K562 (cell line): ENCODE measurements at regions not wholly inside any gene's neighbourhood (a gene's known extent, or its start where the extent isn't known, plus 50 kb on each side); places are given as distances from the start of the nearest gene placed in this dataset.

ENCODE experiments used
- ATAC-seq: fragments of 200-7000 bp; cut with Tn5 transposase; 3 replicates; pipeline ENCODE4 v1.9.1; 2020; ENCODE audit warnings: moderate library complexity
- BruUV-seq: library from RNA; stranded (reverse); fragments of 400-500 nt; replicated peaks from 2 replicates; lab custom pipeline; 2021; lab: Mats Ljungman, UMichigan
- CTCF ChIA-PET: fragments of 300-600 bp; formaldehyde crosslinking; extraction: SDS; loops from one replicate; lab custom pipeline; 2021; ENCODE audit warnings: low intra/inter-chr PET ratio; lab: Yijun Ruan, JAX
- POLR2A ChIA-PET: fragments of 300-600, 350-650 bp; sonication (Branson Sonifier 250); formaldehyde crosslinking; extraction: SDS; loops from one replicate; lab custom pipeline; 2021; ENCODE audit warnings: antibody characterized with exemption, inconsistent platforms; lab: Yijun Ruan, JAX
- DNase-seq, 4 experiments: peaks; one replicate each; pipeline versions ENCODE4 v3.0.0 to v3.0.0-alpha.2; 2011 to 2018; ENCODE audit warnings: low spot score in 3 of 4, mixed read lengths in 3 of 4; ENCODE audit errors: extremely low read depth in 1 of 4
- FAIRE-seq: peaks from 2 replicates; lab custom pipeline; 2011; peaks lifted over from hg19 to GRCh38; lab: Jason Lieb, UNC
- H2AFZ ChIP-seq: 2 replicates; pipeline ENCODE4 v1.6.0; 2011; ENCODE audit warnings: low read depth, low read length, control low read depth, inconsistent platforms
- H3K27ac ChIP-seq: fragments of 200-600 bp; 3 replicates; pipeline ENCODE4 v1.8.0; 2011; ENCODE audit warnings: low read depth, mild to moderate bottlenecking, control low read depth, inconsistent platforms, low read length, moderate library complexity, mixed read lengths; ENCODE audit errors: extremely low read depth
- H3K27me3 ChIP-seq, 2 experiments: fragments of 300-600 bp in 1 of 2; 2 replicates in 1 of 2; 3 replicates in 1 of 2; pipeline versions ENCODE4 v1.6.0 to v1.8.0; 2011; ENCODE audit warnings: inconsistent platforms in 2 of 2, low read length in 2 of 2, mild to moderate bottlenecking in 1 of 2, mixed read lengths in 1 of 2, moderate library complexity in 1 of 2; ENCODE audit not compliant: control insufficient read depth in 2 of 2, insufficient read depth in 2 of 2
- H3K36me3 ChIP-seq: fragments of 300-600 bp; 3 replicates; pipeline ENCODE4 v1.8.0; 2011; ENCODE audit warnings: mild to moderate bottlenecking, low read length, inconsistent platforms; ENCODE audit not compliant: control insufficient read depth, insufficient read depth
- H3K4me1 ChIP-seq, 2 experiments: fragments of 200-600 bp in 1 of 2; replicated peaks in 1 of 2; 2 replicates in 1 of 2; 3 replicates in 1 of 2; pipeline versions ENCODE4 v1.5.1 to v1.8.0; 2011; ENCODE audit warnings: inconsistent platforms in 2 of 2, low read length in 2 of 2, mild to moderate bottlenecking in 1 of 2, mixed read lengths in 1 of 2, moderate library complexity in 1 of 2; ENCODE audit not compliant: control insufficient read depth in 2 of 2, insufficient read depth in 2 of 2
- H3K4me2 ChIP-seq: 2 replicates; pipeline ENCODE4 v1.6.1; 2011; ENCODE audit warnings: low read length, control low read depth, inconsistent platforms, mixed read lengths; ENCODE audit not compliant: insufficient read depth
- H3K4me3 ChIP-seq: fragments of 200-600 bp; sonication (generic), shearing (Covaris generic); 2 replicates; pipeline ENCODE4 v1.5.1; 2016; ENCODE audit warnings: control low read depth, inconsistent platforms
- H3K79me2 ChIP-seq: fragments of 200-600 bp; 3 replicates; pipeline ENCODE4 v1.8.0; 2011; ENCODE audit warnings: low read length, inconsistent platforms; ENCODE audit not compliant: control insufficient read depth, insufficient read depth
- H3K9ac ChIP-seq, 2 experiments: 2 replicates each; pipeline versions ENCODE4 v1.6.0 to v1.6.1; 2011; ENCODE audit warnings: low read depth in 2 of 2, low read length in 2 of 2, control low read depth in 1 of 2, inconsistent platforms in 1 of 2, mild to moderate bottlenecking in 1 of 2, mixed read lengths in 1 of 2; ENCODE audit not compliant: insufficient read depth in 1 of 2
- H3K9me1 ChIP-seq: one replicate; pipeline ENCODE4 v1.6.0; 2011; ENCODE audit warnings: inconsistent platforms, mild to moderate bottlenecking, low read length, moderate library complexity; ENCODE audit not compliant: control insufficient read depth, insufficient read depth
- H3K9me3 ChIP-seq: replicated peaks from 2 replicates; pipeline ENCODE4 v1.5.1; 2011; ENCODE audit warnings: low read depth, low read length, inconsistent platforms; ENCODE audit not compliant: control insufficient read depth, insufficient read depth
- H4K20me1 ChIP-seq: replicated peaks from 2 replicates; pipeline ENCODE4 v1.6.1; 2011; ENCODE audit warnings: low read length, inconsistent platforms, mixed read lengths; ENCODE audit not compliant: control insufficient read depth, insufficient read depth
- HNRNPLL ChIP-seq: fragments of 200-400 bp; formaldehyde crosslinking; IDR thresholded peaks from 2 replicates; pipeline ENCODE4 v1.6.1; 2017; ENCODE audit warnings: low read length, low read depth, mild to moderate bottlenecking; ENCODE audit not compliant: poor library complexity, severe bottlenecking
- IRF1 ChIP-seq: sonication (generic); formaldehyde crosslinking; IDR thresholded peaks from 2 replicates; pipeline ENCODE4 v1.8.0; 2022; ENCODE audit warnings: missing genetic modification reagents, mild to moderate bottlenecking, borderline replicate concordance
- KLF13 ChIP-seq: fragments of 450-650 bp; IDR thresholded peaks from 2 replicates; pipeline ENCODE4 v1.6.1; 2016; ENCODE audit warnings: missing genetic modification characterization, low read depth, mild to moderate bottlenecking, missing compliant biosample characterization, moderate library complexity, borderline replicate concordance
- NEUROD1 ChIP-seq: fragments of 150-350 bp; IDR thresholded peaks from 2 replicates; pipeline ENCODE4 v1.6.1; 2014; ENCODE audit warnings: borderline replicate concordance, low read length, low read depth; ENCODE audit not compliant: partially characterized antibody
- NFE2L1 ChIP-seq: fragments of 450-650 bp; IDR thresholded peaks from 2 replicates; pipeline ENCODE4 v1.6.1; 2016; ENCODE audit warnings: missing genetic modification characterization, low read depth, mild to moderate bottlenecking, missing compliant biosample characterization, moderate library complexity, borderline replicate concordance
- POLR3G ChIP-seq: IDR thresholded peaks from 2 replicates; pipeline ENCODE4 v1.6.1; 2011; ENCODE audit not compliant: insufficient read length, insufficient replicate concordance; ENCODE audit errors: extremely low read depth
- STAT5A ChIP-seq: IDR thresholded peaks from 2 replicates; pipeline ENCODE4 v1.6.1; 2012; ENCODE audit warnings: low read length, inconsistent platforms, borderline replicate concordance
- TAF1 ChIP-seq: IDR thresholded peaks from 2 replicates; pipeline ENCODE4 v1.6.1; 2011; ENCODE audit warnings: mild to moderate bottlenecking, low read length, moderate library complexity; ENCODE audit not compliant: insufficient read depth, control insufficient read depth, severe bottlenecking; ENCODE audit errors: extremely low read depth
- TCF15 ChIP-seq: fragments of 250-450 bp; sonication (Bioruptor Pico); IDR thresholded peaks from 2 replicates; pipeline ENCODE4 v1.8.0; 2022; ENCODE audit warnings: moderate library complexity, mild to moderate bottlenecking, inconsistent platforms
- USF1 ChIP-seq: sonication (generic); formaldehyde crosslinking; IDR thresholded peaks from 2 replicates; pipeline ENCODE4 v1.9.0; 2022; ENCODE audit warnings: mild to moderate bottlenecking, missing genetic modification reagents
- ZBTB11 ChIP-seq, 3 experiments: fragments of 200-800 bp in 1 of 3; fragments of 250-450 bp in 1 of 3; fragments of 450-650 bp in 1 of 3; sonication (Bioruptor Pico) in 1 of 3; sonication (Bioruptor generic) in 1 of 3; formaldehyde crosslinking in 1 of 3; IDR thresholded peaks; 2 replicates each; pipeline versions ENCODE4 v1.6.1 to v1.8.0; 2016 to 2022; ENCODE audit warnings: mild to moderate bottlenecking in 2 of 3, missing genetic modification characterization in 2 of 3, missing compliant biosample characterization in 1 of 3, moderate library complexity in 1 of 3
- ZBTB9 ChIP-seq: fragments of 450-650 bp; formaldehyde crosslinking; IDR thresholded peaks from 2 replicates; pipeline ENCODE4 v1.4.0; 2020; ENCODE audit warnings: mild to moderate bottlenecking, moderate library complexity
- ZNF3 ChIP-seq: fragments of 250-450 bp; sonication (Bioruptor Pico); IDR thresholded peaks from 2 replicates; pipeline ENCODE4 v1.5.0; 2021; ENCODE audit warnings: mild to moderate bottlenecking, moderate library complexity
- WGBS: fragments of 100-300 bp; shearing (Covaris generic); methylation state at CpG from one replicate; pipeline ENCODE4 v1.1.6; 2016; ENCODE audit warnings: low coverage, mixed read lengths; ENCODE audit not compliant: insufficient coverage; ENCODE audit errors: missing lambda C conversion rate; 5-methylcytosine and 5-hydroxymethylcytosine counted together
- in situ Hi-C: fragments of 300-500 bp; cut with MboI; formaldehyde crosslinking; loops from 4 replicates; pipeline ENCODE4 v1.15.0; 2018; ENCODE audit warnings: inconsistent platforms, mixed read lengths
- intact Hi-C: fragments of 100-400 bp; cut with micrococcal nuclease; formaldehyde crosslinking; loops from 2 replicates; pipeline ENCODE4 v1.14.2; 2022

- intact Hi-C loops = no loop called here
- no peaks in the 10 kb centered on the region for H3K9me3 ChIP-seq
- H3K4me2 ChIP-seq = no peak overlapping the region
- no TSS peak for BruUV-seq
- FAIRE-seq (no peak), ATAC-seq (no peak), DNase-seq (peak in 1 of 4 experiments; percentile 26)
- H3K4me1 ChIP-seq = no peaks in the 10 kb centered on the region
- no peaks in the 10 kb centered on the region for H4K20me1 ChIP-seq
- ChIA-PET CTCF (no interaction called here), POLR2A (no interaction called here)
- no peak overlapping the region for H3K9ac ChIP-seq
- H3K27ac ChIP-seq = no peak overlapping the region
- H3K79me2 ChIP-seq = no peaks in the 10 kb centered on the region
- in situ Hi-C loops = no loop called here
- no peak overlapping the region for H3K4me3 ChIP-seq
- no peak overlapping the region for H2AFZ ChIP-seq
- H3K36me3 ChIP-seq = no peaks in the 10 kb centered on the region
- 0% methylated on average over 4 of the region's 4 CpGs for WGBS
- peaks cover 2 to 8% of the 10 kb centered on the region in 2 experiments; a peak in 3 of 5 replicates for H3K27me3 ChIP-seq
- H3K9me1 ChIP-seq = no peaks in the 10 kb centered on the region
- TF ChIP-seq HNRNPLL (no peak), IRF1 (CRISPR knock-in tag) (no peak), TCF15 (no peak), ZBTB11 (CRISPR knock-in tag; IDR thresholded peaks at IDR 0.05) (no peak), NFE2L1 (tag) (no peak), USF1 (0 out of 2 replicates have a peak, but pooled peaks have one; percentile 11), POLR3G (no peak), STAT5A (no peak), ZNF3 (CRISPR knock-in tag) (no peak), TAF1 (no peak), ZBTB9 (CRISPR knock-in tag) (no peak), NEUROD1 (no peak), KLF13 (tag) (no peak)
Measured at GRCh38 chr20:48231253-48231930, 446.1 kb upstream of the SULF2 start.
